Urinary bladder (tissue), 3 donors: ENCODE measurements at regions not wholly inside any gene's neighbourhood (a gene's known extent, or its start where the extent isn't known, plus 50 kb on each side); places are given as distances from the start of the nearest gene placed in this dataset.
"Not testable (repeated sequence)": the region's sequence is repeated elsewhere in the genome, so short reads cannot be mapped to it uniquely, and the experiment has no call there.

Source experiments
- DNase-seq: peaks from one replicate; pipeline ENCODE4 v3.0.0-alpha.2; 2015; ENCODE audit errors: extremely low spot score
- H3K27ac ChIP-seq: one replicate; pipeline ENCODE4 v1.5.1; 2013; ENCODE audit warnings: low read depth, mild to moderate bottlenecking, moderate library complexity
- H3K36me3 ChIP-seq: one replicate; pipeline ENCODE4 v1.6.1; 2013; ENCODE audit warnings: mild to moderate bottlenecking, moderate library complexity; ENCODE audit not compliant: insufficient read depth
- H3K4me1 ChIP-seq: one replicate; pipeline ENCODE4 v1.6.1; 2013; ENCODE audit warnings: mild to moderate bottlenecking, moderate library complexity; ENCODE audit not compliant: insufficient read depth
- H3K4me3 ChIP-seq: one replicate; pipeline ENCODE4 v1.5.1; 2013; ENCODE audit warnings: low read depth, low read length
- WGBS: extraction: QIAGEN DNeasy Blood & Tissue Kit; methylation state at CpG from one replicate; pipeline ENCODE4 v1.1.7; 2013; 5-methylcytosine and 5-hydroxymethylcytosine counted together
- donor health status: healthy with polysubstance abuse.
- donor health status: healthy.

DNA sequence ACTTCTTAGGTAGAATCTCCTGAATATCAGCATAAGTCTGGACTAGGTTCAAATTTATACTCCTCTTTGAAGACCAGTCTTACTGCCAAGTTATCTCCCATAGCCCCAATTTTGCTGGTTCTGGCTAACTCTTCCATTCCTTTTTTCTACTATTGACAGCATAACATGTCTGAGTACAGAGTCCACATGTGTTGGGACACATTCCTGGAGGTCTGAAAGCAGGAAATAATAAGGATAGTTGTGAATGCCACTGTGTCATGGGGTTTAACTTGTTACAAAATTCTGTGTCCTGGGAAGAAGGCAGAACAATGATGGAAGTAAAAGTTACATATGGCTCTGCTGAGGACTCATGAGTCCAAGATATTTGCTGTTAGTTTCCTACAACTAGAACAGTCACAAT lies 57.4 kb upstream of the ZBTB20 start:
- no peaks in the 10 kb centered on the region for H3K4me1 ChIP-seq
- no peaks in the 10 kb centered on the region for H3K36me3 ChIP-seq
- no peak for DNase-seq
- no peak overlapping the region for H3K27ac ChIP-seq
- H3K4me3 ChIP-seq = no peak overlapping the region

DNA sequence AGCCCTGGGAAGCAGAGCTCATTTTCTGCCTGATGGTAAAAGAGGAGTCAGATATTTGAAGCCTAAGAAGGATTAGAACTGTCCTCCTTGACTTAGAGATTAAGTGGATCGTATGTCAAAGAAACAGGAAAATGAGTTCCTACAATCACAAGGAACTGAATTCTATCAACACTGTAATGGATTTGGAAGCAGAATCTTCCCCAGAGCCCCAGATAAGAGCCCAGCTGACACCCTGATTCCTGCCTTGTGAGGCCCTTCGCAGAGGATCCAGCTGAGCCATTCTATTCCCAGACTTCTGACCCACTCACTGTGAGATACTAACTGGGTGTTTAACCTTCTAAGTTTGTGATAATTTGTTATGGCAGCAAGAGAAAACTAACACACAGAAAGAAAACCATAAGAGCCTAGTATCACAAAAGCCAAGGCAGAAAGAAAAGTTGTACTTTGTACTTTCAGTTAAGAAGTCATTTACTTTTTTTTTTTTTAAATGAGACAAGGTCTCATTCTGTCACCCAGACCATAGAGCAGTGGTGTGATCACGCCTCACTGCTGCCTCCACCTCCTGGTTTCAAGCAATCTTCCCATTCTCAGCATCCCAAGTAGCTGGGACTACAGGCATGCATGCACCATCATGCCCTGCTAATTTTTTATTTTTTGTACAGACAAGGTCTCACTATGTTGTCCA lies 61.1 kb upstream of the ZBTB20 start:
- Histone ChIP-seq H3K4me3 (no peak overlapping the region), H3K4me1 (no peaks in the 10 kb centered on the region), H3K36me3 (no peaks in the 10 kb centered on the region), H3K27ac (no peak overlapping the region)
- DNase-seq = no peak
- 87% methylated on average over 3 of the region's 3 CpGs for WGBS

DNA sequence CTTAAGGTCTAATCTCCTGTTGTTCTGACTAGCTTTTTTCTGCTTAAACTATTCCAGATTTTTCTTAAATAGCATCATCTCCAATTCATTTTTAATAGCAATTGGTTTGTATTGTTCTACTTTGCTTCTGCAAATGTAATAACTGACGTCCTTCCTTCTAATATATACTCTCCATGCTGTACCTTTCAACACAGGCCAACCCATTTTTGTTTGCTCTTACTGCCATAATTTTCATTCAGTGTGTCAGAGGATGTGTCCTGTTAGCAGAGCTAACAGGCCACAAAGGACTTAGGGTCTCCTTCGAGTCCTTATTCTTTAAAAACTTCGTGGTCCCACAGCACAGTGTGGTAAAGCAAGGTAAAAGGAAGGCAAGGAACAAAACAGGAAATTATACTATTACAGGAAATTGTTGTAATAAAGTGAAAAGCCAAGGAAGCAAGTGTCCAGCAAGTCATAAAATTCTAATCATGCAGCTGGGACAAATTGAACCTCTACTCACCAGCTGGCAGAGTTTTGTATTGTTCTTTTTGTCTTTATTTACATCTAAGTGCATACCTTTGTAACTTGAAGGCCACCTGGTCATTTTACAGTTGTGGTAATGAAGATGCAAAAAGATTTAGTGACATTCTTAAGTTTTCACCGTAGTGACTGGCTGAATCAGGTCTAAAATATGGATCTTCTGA lies 64.9 kb upstream of the ZBTB20 start:
- Histone ChIP-seq H3K4me1 (no peaks in the 10 kb centered on the region), H3K36me3 (no peaks in the 10 kb centered on the region), H3K27ac (no peak overlapping the region), H3K4me3 (no peak overlapping the region)
- no peak for DNase-seq
- 48% methylated on average over 4 of the region's 4 CpGs for WGBS

DNA sequence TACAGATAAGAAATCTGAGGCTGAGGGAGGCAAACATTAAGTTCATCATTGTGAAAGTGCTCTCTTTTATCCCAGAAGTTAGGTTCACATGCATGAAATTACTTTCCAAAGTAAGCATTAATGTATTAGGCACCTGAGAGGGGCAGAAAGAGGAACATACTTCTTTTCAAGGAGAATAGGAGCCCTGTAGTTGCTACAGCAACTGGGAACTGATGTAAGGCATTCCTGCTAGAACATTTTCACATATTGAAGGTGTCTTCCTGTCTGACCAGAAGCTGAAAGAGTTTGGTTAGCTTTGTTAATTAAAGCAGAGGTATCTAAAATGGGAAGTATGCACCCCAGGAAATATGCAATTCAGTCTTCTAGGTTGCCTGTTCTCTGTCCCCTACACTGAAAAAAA lies 65.5 kb upstream of the ZBTB20 start:
- Histone ChIP-seq H3K4me1 (no peaks in the 10 kb centered on the region), H3K27ac (no peak overlapping the region), H3K36me3 (no peaks in the 10 kb centered on the region), H3K4me3 (no peak overlapping the region)
- DNase-seq = no peak

DNA sequence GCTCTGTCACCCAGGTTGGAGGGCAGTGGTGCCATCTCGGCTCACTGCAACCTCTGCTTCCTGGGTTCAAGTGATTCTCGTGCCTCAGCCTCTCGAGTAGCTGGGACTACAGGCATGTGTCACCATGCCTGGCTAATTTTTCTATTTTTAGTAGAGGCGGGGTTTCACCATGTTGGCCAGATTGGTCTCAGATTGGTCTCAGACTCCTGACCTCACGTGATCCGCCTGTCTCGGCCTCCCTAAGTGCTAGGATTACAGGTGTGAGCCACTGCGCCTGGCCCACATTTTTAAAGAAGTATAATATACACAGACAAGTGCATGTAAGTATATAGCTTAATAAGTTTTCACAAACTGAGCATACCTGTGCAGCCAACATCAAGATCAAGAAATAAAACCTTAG lies 66.0 kb upstream of the ZBTB20 start:
- H3K27ac ChIP-seq, DNase-seq, H3K4me3 ChIP-seq, H3K36me3 ChIP-seq, H3K4me1 ChIP-seq: not testable (repeated sequence)
- 83% methylated on average over 8 of the region's 8 CpGs for WGBS

DNA sequence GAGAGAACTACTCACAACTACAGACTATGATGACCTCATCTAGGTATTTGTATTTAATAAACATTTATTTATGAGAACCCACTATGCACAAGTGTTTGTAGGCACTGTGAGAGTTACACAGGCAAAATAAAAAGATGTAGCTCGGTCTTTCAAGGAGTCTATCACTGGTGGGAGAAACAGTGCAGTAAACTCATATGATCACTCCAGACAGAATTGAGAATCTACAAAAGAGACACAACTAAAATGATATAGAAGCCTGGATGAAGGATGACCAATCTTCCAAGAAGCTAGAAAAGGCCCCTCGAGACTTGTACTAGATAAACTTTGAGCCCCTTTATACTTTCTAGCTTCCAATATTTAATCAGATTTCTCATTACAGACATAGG lies 70.2 kb upstream of the ZBTB20 start:
- H3K4me1 ChIP-seq = no peaks in the 10 kb centered on the region
- H3K4me3 ChIP-seq = no peak overlapping the region
- no peak for DNase-seq
- WGBS = 12% methylated on average over 2 of the region's 2 CpGs
- no peaks in the 10 kb centered on the region for H3K36me3 ChIP-seq
- no peak overlapping the region for H3K27ac ChIP-seq

DNA sequence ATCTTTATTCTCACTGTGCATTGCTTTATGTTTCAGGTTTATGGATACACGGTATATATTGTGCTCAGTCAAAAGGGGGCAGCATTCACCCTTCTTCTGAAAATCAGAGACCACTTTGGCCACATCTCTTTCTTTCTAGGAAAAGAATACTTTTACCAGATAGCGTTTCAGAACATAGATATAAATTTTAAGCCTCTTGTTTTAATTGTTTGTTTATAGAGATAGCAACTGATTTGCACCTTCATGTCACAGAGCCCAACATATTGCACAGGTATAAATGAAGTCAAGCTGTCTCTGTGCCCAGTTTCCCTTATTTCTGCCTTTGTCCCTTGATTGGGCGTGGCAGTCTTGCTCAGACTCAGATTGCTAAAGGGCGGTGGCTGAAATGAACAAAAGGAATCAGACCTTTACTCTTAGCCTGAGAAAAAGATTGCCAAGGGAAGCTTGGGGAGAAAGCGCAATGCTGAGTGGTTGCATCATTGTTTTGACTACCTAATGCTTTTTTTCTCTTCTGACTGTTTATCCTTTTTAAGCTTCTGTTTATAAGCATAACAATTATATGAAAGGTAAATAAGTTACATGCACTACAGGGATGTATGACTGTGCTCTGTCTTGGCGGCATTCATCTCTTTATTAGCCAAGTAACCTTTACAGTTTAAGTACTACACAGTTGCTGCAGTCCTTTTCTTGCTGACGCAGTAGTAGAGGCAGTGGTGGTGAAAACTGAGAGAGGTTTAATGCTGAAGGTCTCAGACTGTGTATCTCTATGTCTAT lies 70.8 kb upstream of the ZBTB20 start:
- Histone ChIP-seq H3K36me3 (no peaks in the 10 kb centered on the region), H3K27ac (no peak overlapping the region), H3K4me3 (no peak overlapping the region), H3K4me1 (no peaks in the 10 kb centered on the region)
- peak; percentile 39 for DNase-seq
- 23% methylated on average over 7 of the region's 7 CpGs for WGBS

DNA sequence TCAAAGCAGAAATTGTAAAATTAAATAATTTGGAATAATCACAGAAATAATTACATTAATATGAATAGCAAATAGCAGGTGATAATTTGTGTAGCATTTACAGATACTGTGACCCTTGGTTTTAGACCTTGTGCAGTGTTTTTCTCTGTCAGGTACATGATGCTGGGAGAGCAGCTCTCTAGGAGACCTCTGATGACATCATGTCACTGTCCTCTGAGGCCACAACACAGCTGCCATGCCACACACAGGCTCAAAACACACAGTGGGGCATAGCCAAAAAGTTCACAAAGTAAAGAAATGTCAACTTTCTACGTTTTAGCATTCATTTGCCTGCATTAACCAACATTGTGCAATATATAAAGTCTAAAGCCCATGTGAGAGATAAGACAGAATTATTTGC lies 71.8 kb upstream of the ZBTB20 start:
- H3K4me1 ChIP-seq = no peaks in the 10 kb centered on the region
- 49% methylated on average over 1 of the region's 1 CpG for WGBS
- no peak for DNase-seq
- no peak overlapping the region for H3K4me3 ChIP-seq
- H3K36me3 ChIP-seq = no peaks in the 10 kb centered on the region
- H3K27ac ChIP-seq = no peak overlapping the region

DNA sequence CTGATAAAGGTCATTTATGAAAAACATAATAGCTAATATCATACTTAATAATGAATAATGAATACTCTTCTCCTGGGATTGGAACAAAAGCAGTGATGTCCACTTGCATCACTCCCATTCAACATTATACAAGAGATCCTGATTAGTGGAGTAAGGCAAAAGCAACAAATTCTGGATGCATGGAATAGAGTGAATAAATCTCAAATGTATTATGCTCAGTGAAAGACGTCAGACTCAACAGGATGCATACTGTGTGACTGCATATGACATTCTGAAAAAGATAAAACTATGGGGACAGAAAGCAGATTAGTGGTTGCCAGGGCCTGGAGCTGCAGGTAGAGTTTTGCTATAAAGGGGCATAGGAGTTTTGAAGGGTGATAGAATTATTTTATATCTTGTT lies 77.6 kb upstream of the ZBTB20 start:
- WGBS = 82% methylated on average over 1 of the region's 1 CpG
- DNase-seq = no peak
- Histone ChIP-seq H3K4me1 (no peaks in the 10 kb centered on the region), H3K36me3 (no peaks in the 10 kb centered on the region), H3K4me3 (no peak overlapping the region), H3K27ac (no peak overlapping the region)

DNA sequence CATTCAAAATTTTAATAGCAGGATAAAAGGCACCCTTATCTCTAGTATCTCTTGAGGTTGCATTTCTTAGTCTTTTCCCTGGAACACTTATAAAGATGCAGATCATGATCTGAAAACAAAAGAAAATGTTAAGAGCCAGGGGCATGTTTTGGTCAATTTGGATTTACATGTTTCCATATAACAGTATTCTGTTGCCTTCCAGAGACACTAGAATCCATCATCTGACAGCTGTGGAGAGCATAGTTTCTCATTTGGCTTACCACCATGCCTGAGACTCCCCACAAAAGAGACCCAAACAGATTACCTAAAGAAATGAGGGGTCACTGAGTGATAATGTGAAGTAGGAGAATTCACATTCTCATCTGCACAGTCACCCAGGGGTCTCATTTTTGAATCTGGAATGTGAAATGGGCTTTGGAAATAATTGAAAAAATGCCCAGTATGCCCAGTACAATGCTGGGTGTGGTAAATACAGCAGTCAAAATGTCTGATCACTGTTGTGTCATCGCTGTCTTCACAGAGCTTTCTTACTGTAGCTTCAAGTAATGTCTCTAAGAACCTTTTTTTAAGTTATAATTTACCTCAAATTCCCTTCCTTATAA lies 79.9 kb upstream of the ZBTB20 start:
- WGBS = 97% methylated on average over 1 of the region's 1 CpG
- no peak overlapping the region for H3K27ac ChIP-seq
- no peak overlapping the region for H3K4me3 ChIP-seq
- H3K4me1 ChIP-seq = no peaks in the 10 kb centered on the region
- no peak for DNase-seq
- H3K36me3 ChIP-seq = no peaks in the 10 kb centered on the region

DNA sequence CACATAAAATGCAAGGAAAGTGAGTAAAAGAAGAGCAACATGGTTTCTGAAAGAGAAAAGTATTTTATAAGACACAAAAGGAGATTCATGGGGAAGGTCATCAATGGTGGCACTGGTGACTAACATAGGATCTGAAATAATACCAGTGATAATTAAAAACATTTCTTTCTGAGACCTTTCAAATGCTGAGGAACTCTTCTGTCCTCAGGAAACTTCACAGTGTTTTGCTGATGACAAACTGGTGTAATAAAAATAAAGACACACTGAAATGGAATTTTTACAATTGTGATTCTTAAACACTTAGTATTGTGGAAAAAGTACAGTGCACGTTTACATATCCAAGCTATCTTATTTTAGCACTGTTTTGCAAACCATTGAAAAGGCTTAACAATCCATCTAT lies 80.4 kb upstream of the ZBTB20 start:
- no peak for DNase-seq
- H3K4me1 ChIP-seq = no peaks in the 10 kb centered on the region
- WGBS = 35% methylated on average over 1 of the region's 1 CpG
- no peaks in the 10 kb centered on the region for H3K36me3 ChIP-seq
- H3K4me3 ChIP-seq = no peak overlapping the region
- no peak overlapping the region for H3K27ac ChIP-seq

DNA sequence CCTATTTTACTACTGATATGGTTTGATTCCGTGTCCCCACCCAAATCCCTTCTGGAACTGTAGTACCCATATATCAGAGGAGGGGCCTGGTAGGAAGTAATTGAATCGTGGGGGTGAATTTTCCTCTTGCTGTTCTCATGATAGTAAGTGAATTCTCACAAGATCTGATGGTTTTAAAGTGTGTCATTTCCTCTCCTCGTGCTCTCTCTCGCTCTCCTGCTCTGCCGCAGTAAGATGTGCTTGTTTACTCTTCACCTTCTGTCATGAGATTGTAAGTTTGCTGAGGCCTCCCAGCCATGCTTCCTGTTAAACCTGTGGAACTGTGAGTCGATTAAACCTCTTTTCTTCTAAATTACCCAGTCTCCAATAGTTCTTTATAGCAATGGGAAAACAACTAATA lies 81.2 kb upstream of the ZBTB20 start:
- 74% methylated on average over 6 of the region's 6 CpGs for WGBS
- Histone ChIP-seq H3K36me3 (no peaks in the 10 kb centered on the region), H3K4me3 (no peak overlapping the region), H3K4me1 (no peaks in the 10 kb centered on the region), H3K27ac (no peak overlapping the region)
- DNase-seq = no peak

DNA sequence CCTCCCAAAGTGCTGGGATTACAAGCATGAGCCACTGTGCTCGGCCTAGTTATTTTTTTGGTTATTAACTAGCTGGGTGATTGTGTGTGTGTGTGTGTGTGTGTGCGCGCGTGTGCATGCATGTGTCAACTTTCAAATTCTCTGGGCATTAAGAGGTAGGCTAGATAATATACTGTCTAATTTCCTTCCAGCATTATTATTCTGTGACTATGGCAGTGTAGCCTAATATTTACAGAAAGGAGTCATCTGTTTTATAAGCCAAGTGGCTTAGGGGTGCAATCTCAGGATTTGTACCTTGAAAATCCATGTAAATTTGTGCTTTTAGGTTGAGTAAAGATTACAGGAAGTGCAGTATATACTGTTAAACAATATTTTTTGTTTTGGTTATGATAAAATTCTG lies 85.1 kb upstream of the ZBTB20 start:
- Histone ChIP-seq H3K36me3 (no peaks in the 10 kb centered on the region), H3K4me3 (no peak overlapping the region), H3K4me1 (no peaks in the 10 kb centered on the region), H3K27ac (no peak overlapping the region)
- WGBS = 95% methylated on average over 4 of the region's 4 CpGs
- DNase-seq = no peak

DNA sequence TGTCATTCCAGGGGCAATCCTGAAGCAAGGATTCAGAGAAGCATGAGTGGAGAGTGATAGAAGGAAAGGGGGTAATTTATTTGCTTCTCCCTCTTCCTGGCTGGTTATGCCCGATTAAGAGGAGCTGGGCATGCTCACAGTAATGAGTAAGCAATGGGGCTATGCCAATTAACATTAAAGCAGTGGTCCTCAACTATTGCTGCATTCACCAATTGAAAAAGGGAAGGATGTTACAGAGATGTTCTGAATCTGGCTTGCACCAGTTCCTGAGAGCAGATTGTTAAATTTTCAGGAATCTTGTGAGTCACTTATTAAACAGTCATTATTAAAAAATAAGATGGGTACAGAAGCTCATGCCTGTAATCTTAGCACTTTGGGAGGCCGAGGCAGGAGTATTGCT lies 85.9 kb upstream of the ZBTB20 start:
- no peak overlapping the region for H3K27ac ChIP-seq

More for the DNA sequence above, 85.9 kb upstream of the ZBTB20 start:
- Histone ChIP-seq H3K4me3 (no peak overlapping the region), H3K36me3 (no peaks in the 10 kb centered on the region), H3K4me1 (no peaks in the 10 kb centered on the region)
- WGBS = 80% methylated on average over 2 of the region's 2 CpGs
- DNase-seq = no peak
